Aorta (tissue), 5 donors: ENCODE measurements at regions not wholly inside any gene's neighbourhood (a gene's known extent, or its start where the extent isn't known, plus 50 kb on each side); places are given as distances from the start of the nearest gene placed in this dataset.

Source experiments
- ATAC-seq: fragments of 200-7000 bp; cut with Tn5 transposase; one replicate; pipeline ENCODE4 v1.9.1; 2022; ENCODE audit warnings: moderate library complexity; ENCODE audit not compliant: low FRiP score
- DNase-seq, 2 donors: peaks; one replicate each; pipeline ENCODE4 v3.0.0-alpha.2; 2020
- H3K27ac ChIP-seq, 2 donors: one replicate each; pipeline ENCODE4 v1.5.1; 2013; ENCODE audit warnings: low read length in 2 of 2, mild to moderate bottlenecking in 2 of 2, moderate library complexity in 2 of 2, control low read depth in 1 of 2, inconsistent platforms in 1 of 2, low read depth in 1 of 2
- H3K27me3 ChIP-seq, 2 donors: one replicate each; pipeline ENCODE4 v1.6.1; 2013; ENCODE audit warnings: control low read depth in 1 of 2, low read length in 1 of 2, mild to moderate bottlenecking in 1 of 2, moderate library complexity in 1 of 2; ENCODE audit not compliant: insufficient read depth in 2 of 2, control insufficient read depth in 1 of 2
- H3K36me3 ChIP-seq, 2 donors: one replicate each; pipeline ENCODE4 v1.6.1; 2013; ENCODE audit warnings: control low read depth in 1 of 2, low read length in 1 of 2, mild to moderate bottlenecking in 1 of 2; ENCODE audit not compliant: insufficient read depth in 2 of 2, control insufficient read depth in 1 of 2
- H3K4me1 ChIP-seq, 2 donors: one replicate each; pipeline ENCODE4 v1.6.1; 2013; ENCODE audit warnings: low read length in 2 of 2, control low read depth in 1 of 2, mild to moderate bottlenecking in 1 of 2, moderate library complexity in 1 of 2; ENCODE audit not compliant: insufficient read depth in 2 of 2, control insufficient read depth in 1 of 2
- H3K4me3 ChIP-seq, 2 donors: one replicate each; pipeline ENCODE4 v1.5.1; 2013; ENCODE audit warnings: low read length in 2 of 2, control low read depth in 1 of 2, mild to moderate bottlenecking in 1 of 2
- H3K9me3 ChIP-seq: one replicate; pipeline ENCODE4 v1.6.1; 2013; ENCODE audit warnings: mild to moderate bottlenecking, low read length; ENCODE audit not compliant: control insufficient read depth
- WGBS, 2 donors: extraction: QIAGEN DNeasy Blood & Tissue Kit; methylation state at CpG; one replicate each; pipeline ENCODE4 v1.1.7; 2013; 5-methylcytosine and 5-hydroxymethylcytosine counted together
- intact Hi-C, 2 donors: fragments of 100-400 bp; cut with DNase I; formaldehyde crosslinking; loops; one replicate each; pipeline versions ENCODE4 v1.14.2 to v1.15.0; 2022
- donor health status: healthy with polysubstance abuse.
- donor health status: Bipolar disorder and iron deficiency.
- donor health status: DM: no; HTN: no; CAD: no.
- donor health status: DM: no; HTN: no; CAD: no.
- donor health status: DM: yes; HTN: yes; CAD: no.

GRCh38 chr5:6943197-6944112, 230.2 kb downstream of the TENT4A start:
- DNase-seq: no peak
- Histone ChIP-seq H3K4me1 (no peaks in the 10 kb centered on the region), H3K27me3 (peaks cover 0 to 1% of the 10 kb centered on the region in 2 donors), H3K27ac (no peak overlapping the region), H3K9me3 (peaks cover 2% of the 10 kb centered on the region), H3K36me3 (no peaks in the 10 kb centered on the region), H3K4me3 (no peak overlapping the region)
- 84 to 88% methylated on average over 11 of the region's 11 CpGs for WGBS, 2 donors
- no peak for ATAC-seq
- intact Hi-C loops: no loop called here

- H3K9me3 ChIP-seq: no peaks in the 10 kb centered on the region
- DNase-seq (no peak), ATAC-seq (no peak)
- no peak overlapping the region for H3K27ac ChIP-seq
- H3K4me1 ChIP-seq: no peaks in the 10 kb centered on the region
- H3K36me3 ChIP-seq: no peaks in the 10 kb centered on the region
- no peaks in the 10 kb centered on the region for H3K27me3 ChIP-seq
- H3K4me3 ChIP-seq: no peak overlapping the region
- 56 to 67% methylated on average over 2 of the region's 2 CpGs for WGBS, 2 donors
- intact Hi-C loops: no loop called here
Measured at GRCh38 chr5:6948562-6948961, 235.3 kb downstream of the TENT4A start.

- WGBS, 2 donors: 67 to 78% methylated on average over 3 of the region's 3 CpGs
- H3K9me3 ChIP-seq: no peaks in the 10 kb centered on the region
- H3K36me3 ChIP-seq: no peaks in the 10 kb centered on the region
- intact Hi-C loops: no loop called here
- ATAC-seq: no peak
- H3K27ac ChIP-seq: no peak overlapping the region
- no peak for DNase-seq
- H3K4me1 ChIP-seq: no peaks in the 10 kb centered on the region
- H3K4me3 ChIP-seq: no peak overlapping the region
- H3K27me3 ChIP-seq: no peaks in the 10 kb centered on the region
Measured at GRCh38 chr5:6949230-6949629, 236.0 kb downstream of the TENT4A start.

- DNase-seq: no peak
- Histone ChIP-seq H3K4me1 (no peaks in the 10 kb centered on the region), H3K27me3 (no peaks in the 10 kb centered on the region), H3K4me3 (no peak overlapping the region), H3K36me3 (no peaks in the 10 kb centered on the region), H3K27ac (no peak overlapping the region), H3K9me3 (no peaks in the 10 kb centered on the region)
- ATAC-seq: no peak
- intact Hi-C loops: no loop called here
- WGBS, 2 donors: 68 to 69% methylated on average over 2 of the region's 2 CpGs
Measured at GRCh38 chr5:6950250-6950649, 237.0 kb downstream of the TENT4A start.

- WGBS, 2 donors: 42 to 48% methylated on average over 5 of the region's 5 CpGs
- H3K4me1 ChIP-seq: no peaks in the 10 kb centered on the region
- H3K27ac ChIP-seq: no peak overlapping the region
- no peaks in the 10 kb centered on the region for H3K27me3 ChIP-seq
- H3K9me3 ChIP-seq: no peaks in the 10 kb centered on the region
- H3K4me3 ChIP-seq: no peak overlapping the region
- H3K36me3 ChIP-seq: no peaks in the 10 kb centered on the region
- ATAC-seq: no peak
- intact Hi-C loops: no loop called here
- no peak for DNase-seq
Measured at GRCh38 chr5:6950860-6951259, 237.6 kb downstream of the TENT4A start.

GRCh38 chr5:6961123-6961522, 247.9 kb downstream of the TENT4A start:
- intact Hi-C loops: no loop called here
- no peak overlapping the region for H3K4me3 ChIP-seq
- DNase-seq: no peak
- no peaks in the 10 kb centered on the region for H3K36me3 ChIP-seq
- 86 to 95% methylated on average over 2 of the region's 2 CpGs for WGBS, 2 donors
- H3K27ac ChIP-seq: no peak overlapping the region
- no peaks in the 10 kb centered on the region for H3K4me1 ChIP-seq
- H3K9me3 ChIP-seq: no peaks in the 10 kb centered on the region
- ATAC-seq: no peak
- H3K27me3 ChIP-seq: no peaks in the 10 kb centered on the region

GRCh38 chr5:6961837-6962635, 248.8 kb downstream of the TENT4A start:
- no peak for ATAC-seq
- H3K27ac ChIP-seq: no peak overlapping the region
- no peaks in the 10 kb centered on the region for H3K9me3 ChIP-seq
- H3K4me3 ChIP-seq: no peak overlapping the region
- H3K36me3 ChIP-seq: no peaks in the 10 kb centered on the region
- intact Hi-C loops: no loop called here
- no peaks in the 10 kb centered on the region for H3K4me1 ChIP-seq
- DNase-seq: no peak
- no peaks in the 10 kb centered on the region for H3K27me3 ChIP-seq
- WGBS, 2 donors: 53 to 57% methylated on average over 12 of the region's 12 CpGs

GRCh38 chr5:6976971-6977370, 263.7 kb downstream of the TENT4A start:
- Histone ChIP-seq H3K27me3 (no peaks in the 10 kb centered on the region), H3K9me3 (peaks cover 1% of the 10 kb centered on the region), H3K4me1 (no peaks in the 10 kb centered on the region), H3K36me3 (no peaks in the 10 kb centered on the region), H3K4me3 (no peak overlapping the region), H3K27ac (no peak overlapping the region)
- no peak for DNase-seq
- ATAC-seq: no peak
- WGBS, 2 donors: 54 to 59% methylated on average over 2 of the region's 2 CpGs
- intact Hi-C loops: no loop called here

- intact Hi-C loops: no loop called here
- DNase-seq (no peak), ATAC-seq (no peak)
- Histone ChIP-seq H3K4me3 (no peak overlapping the region), H3K36me3 (no peaks in the 10 kb centered on the region), H3K27me3 (no peaks in the 10 kb centered on the region), H3K27ac (no peak overlapping the region), H3K9me3 (peaks cover 1% of the 10 kb centered on the region), H3K4me1 (no peaks in the 10 kb centered on the region)
Measured at GRCh38 chr5:6979061-6979460, 265.8 kb downstream of the TENT4A start.
